Activated CD4-positive, alpha-beta T cell treated with anti-CD3 and anti-CD28 coated beads, Interleukin-2, amount 10 ng/mL, durations not matched to agents 24 days and 14 days (primary cell): ENCODE measurements at regions not wholly inside any gene's neighbourhood (a gene's known extent, or its start where the extent isn't known, plus 50 kb on each side); places are given as distances from the start of the nearest gene placed in this dataset.

Experiments used
- DNase-seq: peaks from one replicate; pipeline ENCODE4 v3.0.0; 2022
- H3K27ac Mint-ChIP-seq: one replicate; pipeline ENCODE4 v1.8.0; 2022; ENCODE audit warnings: mild to moderate bottlenecking, mixed read lengths
- H3K27me3 Mint-ChIP-seq: one replicate; pipeline ENCODE4 v1.8.0; 2022; ENCODE audit warnings: mixed read lengths
- H3K36me3 Mint-ChIP-seq: one replicate; pipeline ENCODE4 v1.8.0; 2022; ENCODE audit warnings: low read depth, mild to moderate bottlenecking, mixed read lengths
- H3K4me1 Mint-ChIP-seq: one replicate; pipeline ENCODE4 v1.8.0; 2021; ENCODE audit warnings: mixed read lengths
- H3K4me3 Mint-ChIP-seq: one replicate; pipeline ENCODE4 v1.8.0; 2022; ENCODE audit warnings: mild to moderate bottlenecking, moderate library complexity, mixed read lengths
- H3K9me3 Mint-ChIP-seq: one replicate; pipeline ENCODE4 v1.8.0; 2021; ENCODE audit warnings: mixed read lengths
- intact Hi-C: fragments of 100-400 bp; cut with micrococcal nuclease; formaldehyde crosslinking; loops from one replicate; pipeline ENCODE4 v1.15.1; 2023

DNA sequence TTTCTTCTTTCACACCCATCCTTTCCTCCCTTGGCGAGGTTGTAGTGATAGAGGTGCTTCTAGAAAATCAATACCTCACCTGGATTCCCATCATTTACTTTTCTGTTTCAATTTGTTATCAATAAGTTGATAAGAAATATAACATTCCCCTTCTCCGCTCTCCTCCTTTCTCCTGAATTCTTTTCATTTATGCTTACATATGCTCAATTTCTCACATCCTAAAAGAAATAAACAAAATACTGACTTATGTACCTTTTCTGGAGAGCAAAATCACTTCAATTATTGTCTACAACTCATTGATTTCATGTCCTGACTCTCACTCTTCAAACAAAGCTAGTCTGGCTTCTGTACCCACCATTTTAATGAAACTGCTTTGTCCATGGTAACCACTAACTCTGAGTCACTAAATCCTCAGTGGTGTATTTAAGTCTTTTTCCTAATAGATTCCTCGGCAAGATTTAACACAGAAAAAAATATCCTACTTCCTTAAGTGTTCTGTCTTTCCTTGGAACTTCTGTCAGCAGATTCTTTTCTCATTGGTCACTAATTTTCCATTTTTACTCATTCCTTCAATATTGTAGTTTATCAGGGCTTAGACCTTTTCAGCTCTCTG lies 289.6 kb downstream of the RFPL4B start:
- Mint-ChIP-seq H3K36me3 (no peaks in the 10 kb centered on the region), H3K27me3 (no peaks in the 10 kb centered on the region), H3K4me1 (no peaks in the 10 kb centered on the region), H3K27ac (no peak overlapping the region), H3K4me3 (no peak overlapping the region), H3K9me3 (no peaks in the 10 kb centered on the region)
- intact Hi-C loops, result no loop called here
- DNase-seq, result no peak

DNA sequence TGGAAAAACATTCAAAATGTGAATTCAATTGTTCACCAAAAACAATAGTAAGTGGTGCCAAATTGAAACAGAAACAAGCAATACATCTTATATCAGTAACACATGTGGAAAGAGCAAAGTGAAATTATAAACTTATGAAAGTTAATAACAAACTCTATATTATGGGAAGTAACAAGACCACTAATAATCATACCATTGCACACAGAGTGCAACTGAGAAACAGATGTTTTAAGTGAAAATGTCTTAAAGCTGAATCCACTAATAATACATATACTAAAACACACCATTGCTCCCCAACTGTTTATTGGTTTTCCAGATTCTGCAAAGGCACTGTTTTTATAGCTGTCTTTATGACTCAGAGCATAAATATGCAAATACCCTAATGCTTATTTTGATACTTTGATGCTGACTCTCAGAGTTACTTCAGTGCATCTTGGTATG lies 292.3 kb downstream of the RFPL4B start:
- DNase-seq, result no peak
- no peaks in the 10 kb centered on the region for H3K9me3 Mint-ChIP-seq
- H3K4me1 Mint-ChIP-seq, result no peaks in the 10 kb centered on the region
- no peaks in the 10 kb centered on the region for H3K36me3 Mint-ChIP-seq
- intact Hi-C loops, result no loop called here
- H3K27ac Mint-ChIP-seq, result no peak overlapping the region
- H3K4me3 Mint-ChIP-seq, result no peak overlapping the region
- no peaks in the 10 kb centered on the region for H3K27me3 Mint-ChIP-seq

DNA sequence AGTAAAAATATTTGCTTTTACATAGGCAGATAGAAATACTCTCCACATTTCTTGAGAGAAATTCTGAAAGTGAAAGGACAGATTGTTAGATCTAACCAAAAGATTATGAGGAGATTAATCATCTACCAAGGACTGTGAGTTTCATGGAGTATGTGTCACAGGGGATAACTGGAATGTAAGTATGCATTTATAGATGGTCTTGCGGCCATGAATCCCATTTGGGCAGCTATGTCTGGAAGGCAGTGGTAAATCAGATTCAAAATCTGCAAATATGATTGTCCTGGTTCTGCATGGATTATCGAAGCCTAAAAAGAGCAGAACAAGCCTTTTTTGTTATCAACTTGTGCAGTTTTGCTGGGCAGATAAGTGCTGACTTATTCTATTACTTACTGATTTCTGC lies 293.8 kb downstream of the RFPL4B start:
- DNase-seq, result no peak
- Mint-ChIP-seq H3K36me3 (no peaks in the 10 kb centered on the region), H3K4me1 (no peaks in the 10 kb centered on the region), H3K9me3 (no peaks in the 10 kb centered on the region), H3K4me3 (no peak overlapping the region), H3K27me3 (no peaks in the 10 kb centered on the region), H3K27ac (no peak overlapping the region)
- intact Hi-C loops, result no loop called here

DNA sequence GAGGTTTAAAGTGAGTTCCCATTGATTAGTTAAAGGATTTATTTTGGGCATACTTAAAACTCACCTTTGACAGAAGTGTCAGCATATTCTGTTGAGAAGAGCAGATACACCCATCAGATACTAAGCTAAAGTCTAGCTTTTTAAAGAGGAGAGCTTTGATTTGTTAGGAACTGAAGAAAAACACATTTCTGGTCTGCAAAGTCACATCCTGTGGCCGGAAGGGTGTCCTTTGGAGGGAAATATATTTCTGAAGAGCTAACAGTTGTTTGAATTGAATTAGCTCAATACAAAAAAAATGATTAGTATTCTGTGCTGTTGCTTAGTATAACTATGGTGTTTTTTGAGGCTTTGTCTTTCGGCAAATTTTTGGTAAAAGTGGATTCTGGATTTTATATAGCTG lies 302.7 kb downstream of the RFPL4B start:
- H3K27ac Mint-ChIP-seq, result no peak overlapping the region
- H3K27me3 Mint-ChIP-seq, result no peaks in the 10 kb centered on the region
- H3K9me3 Mint-ChIP-seq, result no peaks in the 10 kb centered on the region
- no peak for DNase-seq
- no peaks in the 10 kb centered on the region for H3K4me1 Mint-ChIP-seq
- no peaks in the 10 kb centered on the region for H3K36me3 Mint-ChIP-seq
- intact Hi-C loops, result no loop called here
- H3K4me3 Mint-ChIP-seq, result no peak overlapping the region

DNA sequence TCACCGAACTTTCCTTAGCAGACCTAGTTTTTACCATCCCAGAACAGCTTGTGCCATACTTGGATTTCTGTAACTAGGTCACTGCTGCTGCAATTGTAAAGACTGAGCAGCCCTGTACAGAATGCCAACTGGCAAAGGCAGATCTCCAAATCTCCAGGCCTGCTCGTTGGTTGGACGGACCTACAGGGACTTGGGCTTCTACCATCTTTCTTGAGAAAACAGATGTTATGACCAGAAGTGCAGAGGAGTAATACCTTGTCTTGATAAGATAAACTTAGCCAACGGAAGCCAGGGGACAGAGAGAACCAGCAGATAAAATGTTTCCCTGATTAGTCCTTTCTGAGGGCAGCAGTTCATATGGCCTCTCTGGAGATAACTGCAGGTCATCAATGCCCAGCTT lies 304.1 kb downstream of the RFPL4B start:
- Mint-ChIP-seq H3K4me3 (no peak overlapping the region), H3K27ac (no peak overlapping the region), H3K36me3 (no peaks in the 10 kb centered on the region), H3K27me3 (no peaks in the 10 kb centered on the region), H3K9me3 (no peaks in the 10 kb centered on the region), H3K4me1 (no peaks in the 10 kb centered on the region)
- intact Hi-C loops, result no loop called here
- no peak for DNase-seq

DNA sequence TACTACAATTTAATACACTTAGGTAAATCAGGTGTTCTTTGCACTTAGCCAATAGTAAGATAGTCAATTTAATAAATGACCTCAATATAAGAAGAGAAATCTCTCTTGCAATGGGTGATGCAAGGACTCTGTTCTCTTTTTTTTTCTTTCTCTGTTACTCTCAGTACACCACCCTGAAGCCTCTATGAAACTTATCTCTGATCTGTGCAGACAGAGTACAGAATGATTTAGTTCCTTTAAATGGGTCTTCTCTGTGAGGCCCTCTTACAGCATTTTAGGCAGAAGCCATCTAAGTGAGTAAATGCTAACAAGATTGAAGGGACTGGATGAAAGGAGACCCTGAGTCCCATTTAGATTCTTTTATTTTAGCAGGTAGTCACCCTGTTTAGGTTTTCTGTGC lies 312.8 kb downstream of the RFPL4B start:
- no peaks in the 10 kb centered on the region for H3K27me3 Mint-ChIP-seq
- H3K9me3 Mint-ChIP-seq, result no peaks in the 10 kb centered on the region
- no peaks in the 10 kb centered on the region for H3K4me1 Mint-ChIP-seq
- intact Hi-C loops, result no loop called here
- no peak for DNase-seq
- no peaks in the 10 kb centered on the region for H3K36me3 Mint-ChIP-seq
- H3K4me3 Mint-ChIP-seq, result no peak overlapping the region
- no peak overlapping the region for H3K27ac Mint-ChIP-seq

DNA sequence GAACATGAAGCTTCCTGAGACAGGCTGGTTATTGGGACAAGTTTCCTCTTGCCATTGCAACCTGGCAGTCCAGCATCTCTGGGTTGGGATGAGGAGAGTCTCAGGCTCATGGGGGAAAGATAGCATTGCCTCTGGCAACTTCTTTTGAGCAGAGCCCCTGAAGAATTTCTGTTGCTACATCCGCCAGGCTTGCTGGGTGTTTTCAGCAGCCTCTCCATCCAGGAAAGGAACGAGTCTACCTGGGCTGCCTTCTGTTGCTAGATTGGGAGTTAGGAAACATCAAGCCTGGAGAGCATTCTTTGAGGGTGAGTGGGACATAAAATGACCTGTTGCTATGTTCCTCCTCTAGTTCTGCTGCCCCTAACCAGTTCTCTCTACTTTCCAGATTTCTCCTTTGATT lies 313.5 kb downstream of the RFPL4B start:
- Mint-ChIP-seq H3K9me3 (no peaks in the 10 kb centered on the region), H3K27me3 (no peaks in the 10 kb centered on the region), H3K4me1 (no peaks in the 10 kb centered on the region), H3K36me3 (no peaks in the 10 kb centered on the region), H3K27ac (no peak overlapping the region), H3K4me3 (no peak overlapping the region)
- no peak for DNase-seq
- intact Hi-C loops, result no loop called here

DNA sequence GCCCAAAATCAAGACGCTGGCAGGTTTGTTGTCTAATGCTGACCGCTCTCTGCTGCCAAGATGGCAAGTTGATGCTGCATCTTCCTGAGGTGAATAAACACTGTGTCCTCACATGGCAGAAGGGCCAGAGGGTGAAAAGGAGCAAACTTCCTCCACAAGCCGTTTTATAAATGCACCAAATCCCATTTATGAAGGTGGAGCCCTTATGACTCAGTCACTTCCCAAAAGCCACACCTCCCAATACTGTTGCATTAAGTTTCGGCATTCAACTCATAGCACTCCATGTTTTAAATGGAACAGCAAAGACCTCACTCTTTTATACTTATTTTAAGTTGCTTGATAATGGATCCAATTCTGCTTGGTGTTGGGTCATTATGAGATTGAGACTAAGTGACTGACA lies 316.6 kb downstream of the RFPL4B start:
- no peaks in the 10 kb centered on the region for H3K9me3 Mint-ChIP-seq
- intact Hi-C loops, result no loop called here
- DNase-seq, result no peak
- no peaks in the 10 kb centered on the region for H3K36me3 Mint-ChIP-seq
- no peak overlapping the region for H3K27ac Mint-ChIP-seq
- H3K27me3 Mint-ChIP-seq, result no peaks in the 10 kb centered on the region
- H3K4me3 Mint-ChIP-seq, result no peak overlapping the region
- H3K4me1 Mint-ChIP-seq, result no peaks in the 10 kb centered on the region

DNA sequence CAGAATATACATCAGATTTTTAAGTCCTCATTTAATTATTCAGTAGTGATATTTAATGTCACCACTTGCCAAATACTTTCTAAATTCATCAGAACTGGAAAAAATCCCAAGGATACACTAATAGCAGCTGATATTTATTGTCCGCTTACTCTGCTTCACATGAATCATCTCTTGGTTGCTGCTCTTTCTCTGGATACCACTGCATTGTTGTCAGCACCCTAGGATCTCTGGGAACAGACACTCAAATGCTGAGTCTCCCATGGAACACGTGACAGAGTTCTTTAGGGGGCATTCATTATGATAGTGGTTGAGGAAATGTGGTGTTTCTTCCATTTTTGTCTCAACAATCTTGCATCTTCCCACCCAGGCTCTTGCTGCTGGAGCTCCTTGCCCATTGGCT lies 318.0 kb downstream of the RFPL4B start:
- H3K9me3 Mint-ChIP-seq, result no peaks in the 10 kb centered on the region
- no peaks in the 10 kb centered on the region for H3K4me1 Mint-ChIP-seq
- no peak overlapping the region for H3K4me3 Mint-ChIP-seq
- H3K36me3 Mint-ChIP-seq, result no peaks in the 10 kb centered on the region
- H3K27me3 Mint-ChIP-seq, result no peaks in the 10 kb centered on the region
- DNase-seq, result no peak
- H3K27ac Mint-ChIP-seq, result no peak overlapping the region
- intact Hi-C loops, result no loop called here

DNA sequence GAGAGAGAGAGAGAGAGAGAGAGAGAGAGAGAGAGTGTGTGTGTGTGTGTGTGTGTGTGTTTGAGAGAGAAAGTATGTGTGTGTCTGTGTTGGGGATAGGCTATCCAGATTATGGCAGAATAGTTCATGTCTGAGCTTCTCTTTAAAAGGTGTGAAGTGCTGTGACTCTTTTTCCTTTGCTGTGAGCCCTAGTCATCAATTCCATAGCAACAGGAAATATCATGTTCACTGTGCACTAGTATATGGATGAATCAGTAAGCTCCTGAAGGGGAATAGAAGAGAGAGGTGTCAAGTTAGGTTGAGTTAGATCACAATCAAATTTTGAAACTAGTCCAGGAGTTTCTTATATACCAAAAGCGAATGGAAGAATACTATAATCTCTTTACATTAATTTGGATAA lies 318.7 kb downstream of the RFPL4B start:
- no peaks in the 10 kb centered on the region for H3K36me3 Mint-ChIP-seq
- H3K27me3 Mint-ChIP-seq, result no peaks in the 10 kb centered on the region
- intact Hi-C loops, result no loop called here
- no peak for DNase-seq
- H3K27ac Mint-ChIP-seq, result no peak overlapping the region
- no peak overlapping the region for H3K4me3 Mint-ChIP-seq
- no peaks in the 10 kb centered on the region for H3K9me3 Mint-ChIP-seq
- H3K4me1 Mint-ChIP-seq, result no peaks in the 10 kb centered on the region

DNA sequence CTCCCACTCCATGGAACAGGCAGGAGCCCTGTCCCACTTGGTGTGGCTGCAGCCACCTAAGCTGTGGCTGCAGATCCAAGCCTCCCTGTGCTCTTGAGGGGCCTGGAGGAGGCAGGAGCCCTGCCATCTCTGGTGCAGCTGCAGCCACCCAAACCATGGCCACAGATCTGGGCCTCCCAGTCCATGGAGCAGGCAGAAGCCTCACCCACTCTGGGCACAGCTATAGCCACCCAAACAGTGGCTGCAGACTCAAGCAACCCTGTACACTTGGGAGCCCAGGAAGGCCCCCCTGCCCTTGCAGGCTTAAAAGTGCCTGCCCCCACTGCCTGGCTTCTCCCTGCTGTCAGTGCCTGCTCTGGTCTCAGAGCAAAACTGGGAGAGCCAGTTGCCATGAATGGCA lies 320.3 kb downstream of the RFPL4B start:
- no peak overlapping the region for H3K4me3 Mint-ChIP-seq
- H3K36me3 Mint-ChIP-seq, result no peaks in the 10 kb centered on the region
- DNase-seq, result no peak
- no peaks in the 10 kb centered on the region for H3K9me3 Mint-ChIP-seq
- no peaks in the 10 kb centered on the region for H3K27me3 Mint-ChIP-seq
- H3K4me1 Mint-ChIP-seq, result no peaks in the 10 kb centered on the region
- intact Hi-C loops, result no loop called here
- no peak overlapping the region for H3K27ac Mint-ChIP-seq

DNA sequence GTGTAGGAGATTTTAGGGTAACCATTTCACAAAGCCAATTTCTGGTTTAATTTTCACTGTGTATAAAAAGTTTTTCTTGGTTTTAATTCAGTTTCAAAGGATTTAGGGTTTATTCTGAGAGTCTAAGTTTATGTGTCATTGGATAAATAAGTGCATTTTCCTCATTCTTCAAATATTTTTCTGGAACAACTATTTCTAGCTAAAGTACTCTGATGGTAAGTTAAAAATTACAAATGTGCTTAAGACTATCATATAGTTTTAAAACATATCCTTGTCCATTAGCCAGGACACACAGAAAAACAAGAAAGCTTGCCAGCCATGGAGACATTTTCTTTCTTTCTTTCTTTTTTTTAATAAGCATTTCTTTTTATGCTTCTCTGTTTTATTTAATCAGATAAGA lies 333.0 kb downstream of the RFPL4B start:
- Mint-ChIP-seq H3K27ac (no peak overlapping the region), H3K27me3 (no peaks in the 10 kb centered on the region), H3K36me3 (no peaks in the 10 kb centered on the region), H3K4me1 (no peaks in the 10 kb centered on the region), H3K9me3 (no peaks in the 10 kb centered on the region), H3K4me3 (no peak overlapping the region)
- intact Hi-C loops, result no loop called here
- DNase-seq, result no peak

DNA sequence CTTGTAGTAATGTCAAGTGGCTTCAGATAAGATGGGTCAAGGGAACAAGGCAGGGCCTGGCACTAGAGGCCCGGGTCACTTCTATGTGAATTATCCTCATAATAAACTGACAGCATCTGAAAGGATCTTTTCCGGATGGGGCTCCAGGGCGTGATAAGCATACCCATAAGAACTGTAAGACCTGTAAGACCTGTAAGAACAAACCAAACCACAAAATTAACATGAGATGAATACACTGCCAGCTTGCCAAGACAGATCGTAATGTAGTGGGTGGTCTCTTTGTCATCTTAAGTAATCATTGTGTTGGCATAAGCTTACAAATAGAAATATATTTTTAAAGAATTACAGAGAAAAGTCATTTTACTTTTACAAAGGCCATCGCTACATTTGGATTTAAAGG lies 334.9 kb downstream of the RFPL4B start:
- no peak for DNase-seq
- Mint-ChIP-seq H3K36me3 (no peaks in the 10 kb centered on the region), H3K4me1 (no peaks in the 10 kb centered on the region), H3K27me3 (no peaks in the 10 kb centered on the region), H3K9me3 (no peaks in the 10 kb centered on the region), H3K27ac (no peak overlapping the region), H3K4me3 (no peak overlapping the region)
- intact Hi-C loops, result no loop called here

DNA sequence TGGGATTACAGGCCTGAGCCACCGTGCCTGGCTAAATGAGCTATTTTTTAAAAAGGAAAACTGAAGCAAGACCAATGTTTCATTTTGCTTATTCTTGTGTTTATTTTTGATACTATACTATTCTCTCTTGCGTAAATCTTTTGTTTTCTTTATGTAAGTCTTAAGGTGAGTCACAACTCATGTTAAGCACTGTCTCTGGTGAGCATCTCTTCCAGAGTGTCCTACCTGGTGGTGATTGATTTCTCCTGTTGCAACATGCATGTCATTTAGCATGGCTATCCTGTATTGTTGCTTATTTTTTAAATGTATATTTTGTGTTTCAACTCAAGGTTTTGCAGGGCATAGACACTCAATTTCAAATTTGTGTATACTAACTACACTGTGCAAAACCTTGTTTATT lies 336.0 kb downstream of the RFPL4B start:
- H3K4me1 Mint-ChIP-seq, result no peaks in the 10 kb centered on the region
- no peaks in the 10 kb centered on the region for H3K36me3 Mint-ChIP-seq
- no peaks in the 10 kb centered on the region for H3K27me3 Mint-ChIP-seq
- H3K27ac Mint-ChIP-seq, result no peak overlapping the region
- no peak overlapping the region for H3K4me3 Mint-ChIP-seq
- DNase-seq, result no peak
- intact Hi-C loops, result no loop called here
- no peaks in the 10 kb centered on the region for H3K9me3 Mint-ChIP-seq

DNA sequence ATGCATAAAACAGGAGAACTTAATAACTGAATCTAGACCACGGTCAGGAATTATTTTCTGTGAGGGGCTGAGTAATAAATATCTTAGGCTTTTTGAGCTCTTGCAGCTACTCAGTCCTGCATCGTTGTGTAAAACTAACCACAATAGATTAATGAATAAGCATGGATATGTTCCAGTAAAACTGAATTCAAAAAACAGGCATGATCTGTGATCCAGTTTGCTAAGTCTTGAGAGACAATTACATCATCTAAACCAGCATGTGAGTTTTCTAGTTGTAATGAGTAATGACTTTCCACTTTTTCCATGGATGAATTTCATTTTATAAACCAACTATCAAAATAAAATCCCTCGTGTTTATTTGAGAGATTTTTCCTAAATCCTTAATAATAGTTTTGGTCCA lies 336.8 kb downstream of the RFPL4B start:
- DNase-seq, result no peak
- no peak overlapping the region for H3K27ac Mint-ChIP-seq
- H3K4me1 Mint-ChIP-seq, result no peaks in the 10 kb centered on the region
- H3K9me3 Mint-ChIP-seq, result no peaks in the 10 kb centered on the region
- no peaks in the 10 kb centered on the region for H3K27me3 Mint-ChIP-seq
- H3K36me3 Mint-ChIP-seq, result no peaks in the 10 kb centered on the region
- intact Hi-C loops, result no loop called here
- no peak overlapping the region for H3K4me3 Mint-ChIP-seq
